ENCODE measurements at regions not wholly inside any gene's neighbourhood (a gene's known extent, or its start where the extent isn't known, plus 50 kb on each side); places are given as distances from the start of the nearest gene placed in this dataset.

- POLR2A ChIA-PET = no interaction called here
Observed at GRCh38 chr12:107318556-107318805, 225.1 kb upstream of the CRY1 start.

DNA sequence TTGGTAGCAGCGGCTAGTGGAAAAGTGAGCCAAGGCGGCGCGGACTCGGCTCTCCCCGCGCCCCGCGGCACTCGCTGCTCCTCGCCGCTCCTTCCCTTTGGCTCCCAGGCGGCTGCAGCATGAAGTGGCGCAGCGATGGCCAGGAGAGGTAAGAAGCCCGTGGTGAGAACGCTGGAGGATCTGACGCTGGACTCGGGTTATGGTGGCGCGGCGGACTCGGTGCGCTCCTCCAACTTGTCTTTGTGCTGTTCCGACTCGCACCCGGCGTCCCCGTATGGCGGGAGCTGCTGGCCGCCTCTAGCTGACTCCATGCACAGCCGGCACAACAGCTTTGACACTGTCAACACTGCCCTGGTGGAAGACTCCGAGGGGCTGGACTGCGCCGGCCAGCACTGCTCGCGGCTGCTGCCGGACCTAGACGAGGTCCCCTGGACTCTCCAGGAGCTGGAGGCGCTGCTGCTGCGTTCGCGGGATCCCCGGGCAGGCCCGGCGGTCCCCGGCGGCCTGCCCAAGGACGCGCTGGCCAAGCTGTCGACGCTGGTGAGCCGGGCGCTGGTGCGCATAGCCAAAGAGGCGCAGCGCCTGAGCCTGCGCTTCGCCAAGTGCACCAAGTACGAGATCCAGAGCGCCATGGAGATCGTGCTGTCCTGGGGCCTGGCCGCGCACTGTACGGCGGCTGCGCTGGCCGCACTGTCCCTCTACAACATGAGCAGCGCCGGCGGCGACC lies 225.6 kb upstream of the CRY1 start:
- H2AFZ ChIP-seq (ENCODE audit: low read depth, low read length) = peak overlapping the region; percentile 61
- no peaks in the 10 kb centered on the region for H4K20me1 ChIP-seq (replicated peaks; ENCODE audit: control insufficient read depth, extremely low read depth, insufficient read depth, low read length)
- H3K9me3 ChIP-seq (replicated peaks; ENCODE audit: control insufficient read depth, insufficient read depth, low read length) = no peaks in the 10 kb centered on the region
- no peaks in the 10 kb centered on the region for H3K36me3 ChIP-seq (ENCODE audit: control insufficient read depth in 2 of 2, extremely low read depth in 1 of 2, insufficient read depth in 2 of 2, low read length in 2 of 2)
- no TSS peak for BruUV-seq (replicated peaks)
- H3K27ac ChIP-seq (ENCODE audit: insufficient read depth, low read depth, low read length) = no peak overlapping the region
- no peaks in the 10 kb centered on the region for H3K9me1 ChIP-seq (replicated peaks; ENCODE audit: control insufficient read depth, extremely low read depth, insufficient read depth, low read length)
- H3K9ac ChIP-seq (replicated peaks; ENCODE audit: extremely low read depth, insufficient read depth, low read length) = no peak overlapping the region
- H3K27me3 ChIP-seq (ENCODE audit: control insufficient read depth in 2 of 2, insufficient read depth in 2 of 2, low read length in 2 of 2) = peaks cover 44 to 58% of the 10 kb centered on the region in 2 experiments
- H3K4me2 ChIP-seq (ENCODE audit: insufficient read depth, low read length) = peak overlapping the region; percentile 57
- H3K79me2 ChIP-seq (ENCODE audit: control insufficient read depth, insufficient read depth, low read length) = no peaks in the 10 kb centered on the region
- TF ChIP-seq GATA2 (IDR thresholded peaks at IDR 0.05; ENCODE audit: insufficient read depth, insufficient read length, low read depth, low read length) (no peak), EZH2 (IDR thresholded peaks at IDR 0.05; ENCODE audit: borderline replicate concordance, low read depth, low read length, severe bottlenecking) (peak; percentile 67)
- peaks cover 20% of the 10 kb centered on the region for H3K4me1 ChIP-seq (ENCODE audit: control insufficient read depth, extremely low read depth, insufficient read depth, low read length)
- POLR2A ChIA-PET = no interaction called here
- DNase-seq (ENCODE audit: low read depth, low spot score) (peak; percentile 48), FAIRE-seq (no peak)
- CTCF ChIA-PET = no interaction called here
- peak overlapping the region; percentile 29 to 41 (median 30) for H3K4me3 ChIP-seq (replicated peaks in 1 of 3; ENCODE audit: insufficient read depth in 1 of 3, low read depth in 1 of 3, low read length in 3 of 3)
- dilution Hi-C loops (cut with MboI; ENCODE audit: extremely low pct_ligation_motif_present, low sequenced_read_pairs) (no loop called here), intact Hi-C loops (cut with micrococcal nuclease) (loop anchor here (1.0 to 5.0 kb wide), 4 partner anchors 9 to 188 kb away; no protein-coding TSS in a partner anchor)

More at GRCh38 chr12:107318556-107318805, 225.1 kb upstream of the CRY1 start:
- Histone ChIP-seq H2AFZ (ENCODE audit: low read depth, low read length) (peak overlapping the region; percentile 61), H3K4me3 (replicated peaks in 1 of 3; ENCODE audit: insufficient read depth in 1 of 3, low read depth in 1 of 3, low read length in 3 of 3) (peak overlapping the region; percentile 29 to 41 (median 30)), H3K4me2 (ENCODE audit: insufficient read depth, low read length) (peak overlapping the region; percentile 57), H3K9me3 (replicated peaks; ENCODE audit: control insufficient read depth, insufficient read depth, low read length) (no peaks in the 10 kb centered on the region), H3K9ac (replicated peaks; ENCODE audit: extremely low read depth, insufficient read depth, low read length) (no peak overlapping the region), H3K79me2 (ENCODE audit: control insufficient read depth, insufficient read depth, low read length) (no peaks in the 10 kb centered on the region), H3K27ac (ENCODE audit: insufficient read depth, low read depth, low read length) (no peak overlapping the region), H3K4me1 (ENCODE audit: control insufficient read depth, extremely low read depth, insufficient read depth, low read length) (peaks cover 20% of the 10 kb centered on the region), H3K36me3 (ENCODE audit: control insufficient read depth in 2 of 2, extremely low read depth in 1 of 2, insufficient read depth in 2 of 2, low read length in 2 of 2) (no peaks in the 10 kb centered on the region), H3K9me1 (replicated peaks; ENCODE audit: control insufficient read depth, extremely low read depth, insufficient read depth, low read length) (no peaks in the 10 kb centered on the region), H3K27me3 (ENCODE audit: control insufficient read depth in 2 of 2, insufficient read depth in 2 of 2, low read length in 2 of 2) (peaks cover 41 to 53% of the 10 kb centered on the region in 2 experiments), H4K20me1 (replicated peaks; ENCODE audit: control insufficient read depth, extremely low read depth, insufficient read depth, low read length) (no peaks in the 10 kb centered on the region)
- CTCF ChIA-PET = no interaction called here
- no peak for TF ChIP-seq MYC (IDR thresholded peaks at IDR 0.05; ENCODE audit: low read depth, low read length)
- TF ChIP-seq JUN (IDR thresholded peaks at IDR 0.05; ENCODE audit: borderline replicate concordance, insufficient read depth, insufficient read length, low read depth) = no peak
- TF ChIP-seq, protein P1, sequence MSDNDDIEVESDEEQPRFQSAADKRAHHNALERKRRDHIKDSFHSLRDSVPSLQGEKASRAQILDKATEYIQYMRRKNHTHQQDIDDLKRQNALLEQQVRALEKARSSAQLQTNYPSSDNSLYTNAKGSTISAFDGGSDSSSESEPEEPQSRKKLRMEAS (IDR thresholded peaks at IDR 0.05; ENCODE audit: insufficient read depth, insufficient read length) = no peak
- dilution Hi-C loops (cut with MboI; ENCODE audit: extremely low pct_ligation_motif_present, low sequenced_read_pairs) (no loop called here), intact Hi-C loops (cut with micrococcal nuclease) (loop anchor here (1.0 to 5.0 kb wide), 3 partner anchors 41 to 188 kb away; no protein-coding TSS in a partner anchor)
- FAIRE-seq (peak; percentile 21), DNase-seq (ENCODE audit: low read depth, low spot score) (no peak)
- BruUV-seq (replicated peaks) = no TSS peak
